NOMO-1 treated with dmso at 0.1 percent for 144 hours (cell line): ENCODE measurements at regions not wholly inside any gene's neighbourhood (a gene's known extent, or its start where the extent isn't known, plus 50 kb on each side); places are given as distances from the start of the nearest gene placed in this dataset.
"Not testable (repeated sequence)": the region's sequence is repeated elsewhere in the genome, so short reads cannot be mapped to it uniquely, and the experiment has no call there.

Source experiments
- DNase-seq: peaks from one replicate; lab custom pipeline; 2025; ENCODE audit not compliant: unreplicated experiment; lab: John Stamatoyannopoulos, UW

GRCh38 chr5:94102849-94103248, 361.4 kb upstream of the POU5F2 start:
- DNase-seq, result no peak

GRCh38 chr5:94097384-94097783, 356.0 kb upstream of the POU5F2 start:
- not testable (repeated sequence) for DNase-seq

GRCh38 chr5:94094793-94095441, 353.5 kb upstream of the POU5F2 start:
- DNase-seq, result no peak

- DNase-seq, result no peak
These were observed 351.9 kb upstream of the POU5F2 start for GRCh38 chr5:94093300-94093699.

- not testable (repeated sequence) for DNase-seq
These were observed 345.2 kb upstream of the POU5F2 start for GRCh38 chr5:94086635-94087034.

- DNase-seq, result no peak
These were observed 344.8 kb upstream of the POU5F2 start for GRCh38 chr5:94086194-94086593.

- DNase-seq, result no peak
These were observed 341.0 kb upstream of the POU5F2 start for GRCh38 chr5:94082405-94082804.

- DNase-seq, result no peak
These were observed 339.7 kb upstream of the POU5F2 start for GRCh38 chr5:94081088-94081487.

GRCh38 chr5:94080390-94080789, 339.0 kb upstream of the POU5F2 start:
- no peak for DNase-seq

- no peak for DNase-seq
These were observed 330.7 kb upstream of the POU5F2 start for GRCh38 chr5:94072116-94072515.

- no peak for DNase-seq
These were observed 325.2 kb upstream of the POU5F2 start for GRCh38 chr5:94066437-94067207.

GRCh38 chr5:94064025-94064424, 322.6 kb upstream of the POU5F2 start:
- DNase-seq, result no peak

GRCh38 chr5:94057655-94058054, 316.3 kb upstream of the POU5F2 start:
- no peak for DNase-seq

- DNase-seq, result no peak
These were observed 315.8 kb upstream of the POU5F2 start for GRCh38 chr5:94057217-94057616.

- DNase-seq, result not testable (repeated sequence)
These were observed 308.0 kb upstream of the POU5F2 start for GRCh38 chr5:94049307-94049922.

GRCh38 chr5:94045839-94046782, 304.7 kb upstream of the POU5F2 start:
- no peak for DNase-seq

- no peak for DNase-seq
These were observed 301.9 kb upstream of the POU5F2 start for GRCh38 chr5:94043311-94043710.

GRCh38 chr5:94040591-94041148, 299.3 kb upstream of the POU5F2 start:
- no peak for DNase-seq

- no peak for DNase-seq
These were observed 297.7 kb upstream of the POU5F2 start for GRCh38 chr5:94039101-94039500.

- DNase-seq, result no peak
These were observed 290.2 kb upstream of the POU5F2 start for GRCh38 chr5:94031631-94032030.

GRCh38 chr5:94028001-94028400, 286.6 kb upstream of the POU5F2 start:
- DNase-seq, result no peak
